ENCODE measurements at regions not wholly inside any gene's neighbourhood (a gene's known extent, or its start where the extent isn't known, plus 50 kb on each side); places are given as distances from the start of the nearest gene placed in this dataset.
"Not testable (repeated sequence)": the region's sequence is repeated elsewhere in the genome, so short reads cannot be mapped to it uniquely, and the experiment has no call there.

GRCh38 chr13:74555276-74555625 lies 421.0 kb upstream of the KLF12 start:
- Histone ChIP-seq H3K4me3 (ENCODE audit: insufficient read depth, low read length, poor library complexity, severe bottlenecking) (no peak overlapping the region), H3K9me3 (ENCODE audit: insufficient read depth, low read length) (no peaks in the 10 kb centered on the region), H3K27me3 (ENCODE audit: low read length) (no peaks in the 10 kb centered on the region), H4K20me1 (ENCODE audit: low read depth, low read length) (no peaks in the 10 kb centered on the region), H3K79me2 (ENCODE audit: insufficient read depth, low read length) (no peaks in the 10 kb centered on the region), H3F3A (ENCODE audit: insufficient read depth) (no peaks in the 10 kb centered on the region), H3K9ac (ENCODE audit: low read length) (no peak overlapping the region), H3K27ac (ENCODE audit: low read depth, low read length) (no peak overlapping the region), H3K9me2 (replicated peaks; ENCODE audit: insufficient read depth, low read length) (no peaks in the 10 kb centered on the region), H3K36me3 (ENCODE audit: low read length) (no peaks in the 10 kb centered on the region), H2AFZ (ENCODE audit: low read depth, low read length, severe bottlenecking) (no peak overlapping the region), H3K4me2 (ENCODE audit: low read depth, low read length, poor library complexity, severe bottlenecking) (no peak overlapping the region)
- TF ChIP-seq EZH2phosphoT487 (conservative IDR thresholded peaks at IDR 0.05; ENCODE audit: low read length) (no peak), CTCF (IDR thresholded peaks at IDR 0.05; ENCODE audit: insufficient read depth, low read length, poor library complexity, severe bottlenecking) (no peak)

- no peak overlapping the region for H3K27ac ChIP-seq (ENCODE audit: low read depth, low read length)
- no peak overlapping the region for H3K9ac ChIP-seq (ENCODE audit: low read length)
- no peaks in the 10 kb centered on the region for H3F3A ChIP-seq (ENCODE audit: insufficient read depth)
- no peak overlapping the region for H3K4me3 ChIP-seq (ENCODE audit: insufficient read depth, low read length, poor library complexity, severe bottlenecking)
- H3K27me3 ChIP-seq (ENCODE audit: low read length): no peaks in the 10 kb centered on the region
- no peaks in the 10 kb centered on the region for H3K9me2 ChIP-seq (replicated peaks; ENCODE audit: insufficient read depth, low read length)
- TF ChIP-seq CTCF (IDR thresholded peaks at IDR 0.05; ENCODE audit: insufficient read depth, low read length, poor library complexity, severe bottlenecking): no peak
- no peak for TF ChIP-seq EZH2phosphoT487 (conservative IDR thresholded peaks at IDR 0.05; ENCODE audit: low read length)
- H3K4me2 ChIP-seq (ENCODE audit: low read depth, low read length, poor library complexity, severe bottlenecking): no peak overlapping the region
- H3K79me2 ChIP-seq (ENCODE audit: insufficient read depth, low read length): no peaks in the 10 kb centered on the region
- no peak overlapping the region for H2AFZ ChIP-seq (ENCODE audit: low read depth, low read length, severe bottlenecking)
- no peaks in the 10 kb centered on the region for H3K36me3 ChIP-seq (ENCODE audit: low read length)
- H4K20me1 ChIP-seq (ENCODE audit: low read depth, low read length): no peaks in the 10 kb centered on the region
- H3K9me3 ChIP-seq (ENCODE audit: insufficient read depth, low read length): no peaks in the 10 kb centered on the region
Observed at GRCh38 chr13:74554569-74555275, 420.5 kb upstream of the KLF12 start.

DNA sequence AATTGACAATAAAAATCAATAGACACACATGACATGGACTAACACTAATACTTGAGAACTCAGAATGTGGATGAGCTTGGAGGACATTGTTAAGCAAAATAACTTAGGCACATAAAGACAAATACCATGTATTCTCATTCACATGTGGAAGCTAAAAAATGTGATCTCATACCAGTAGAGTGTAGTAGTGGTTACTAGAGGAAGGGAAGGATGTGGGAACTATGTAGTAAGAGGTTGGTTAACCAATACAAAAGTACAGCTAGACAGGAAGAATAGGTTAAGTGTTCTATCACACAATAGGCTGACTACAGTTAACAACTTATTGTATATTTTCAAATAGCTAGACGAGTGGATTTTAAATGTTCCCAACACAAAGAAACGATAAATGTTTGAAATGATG lies 415.8 kb upstream of the KLF12 start:
- Histone ChIP-seq H3K4me2 (ENCODE audit: low read depth, low read length, poor library complexity, severe bottlenecking) (no peak overlapping the region), H3K4me3 (ENCODE audit: insufficient read depth, low read length, poor library complexity, severe bottlenecking) (no peak overlapping the region), H4K20me1 (ENCODE audit: low read depth, low read length) (no peaks in the 10 kb centered on the region), H3K9me2 (replicated peaks; ENCODE audit: insufficient read depth, low read length) (no peaks in the 10 kb centered on the region), H3K27ac (ENCODE audit: low read depth, low read length) (no peak overlapping the region), H3K79me2 (ENCODE audit: insufficient read depth, low read length) (no peaks in the 10 kb centered on the region), H3K27me3 (ENCODE audit: low read length) (no peaks in the 10 kb centered on the region), H2AFZ (ENCODE audit: low read depth, low read length, severe bottlenecking) (no peak overlapping the region), H3K36me3 (ENCODE audit: low read length) (no peaks in the 10 kb centered on the region), H3F3A (ENCODE audit: insufficient read depth) (no peaks in the 10 kb centered on the region), H3K9me3 (ENCODE audit: insufficient read depth, low read length) (no peaks in the 10 kb centered on the region), H3K9ac (ENCODE audit: low read length) (no peak overlapping the region)
- TF ChIP-seq CTCF (IDR thresholded peaks at IDR 0.05; ENCODE audit: insufficient read depth, low read length, poor library complexity, severe bottlenecking) (no peak), EZH2phosphoT487 (conservative IDR thresholded peaks at IDR 0.05; ENCODE audit: low read length) (no peak)

DNA sequence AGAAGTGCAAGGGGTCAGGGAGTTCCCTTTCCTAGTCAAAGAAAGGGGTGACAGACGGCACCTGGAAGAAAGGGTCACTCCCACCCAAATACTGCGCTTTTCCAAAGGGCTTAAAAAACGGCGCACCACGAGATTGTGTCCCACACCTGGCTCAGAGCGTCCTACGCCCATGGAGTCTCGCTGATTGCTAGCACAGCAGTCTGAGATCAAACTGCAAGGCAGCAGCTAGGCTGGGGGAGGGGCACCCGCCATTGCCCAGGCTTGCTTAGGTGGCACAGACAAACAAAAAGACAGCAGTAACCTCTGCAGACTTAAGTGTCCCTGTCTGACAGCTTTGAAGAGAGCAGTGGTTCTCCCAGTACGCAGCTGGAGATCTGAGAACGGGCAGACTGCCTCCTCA lies 402.4 kb upstream of the KLF12 start:
- H3K9ac ChIP-seq (ENCODE audit: low read length); H3K9me3 ChIP-seq (ENCODE audit: insufficient read depth, low read length); H3K79me2 ChIP-seq (ENCODE audit: insufficient read depth, low read length); H3K9me2 ChIP-seq (replicated peaks; ENCODE audit: insufficient read depth, low read length); H3K36me3 ChIP-seq (ENCODE audit: low read length); H3F3A ChIP-seq (ENCODE audit: insufficient read depth); H3K4me3 ChIP-seq (ENCODE audit: insufficient read depth, low read length, poor library complexity, severe bottlenecking); H3K4me2 ChIP-seq (ENCODE audit: low read depth, low read length, poor library complexity, severe bottlenecking); H3K27ac ChIP-seq (ENCODE audit: low read depth, low read length); H3K27me3 ChIP-seq (ENCODE audit: low read length); H2AFZ ChIP-seq (ENCODE audit: low read depth, low read length, severe bottlenecking); H4K20me1 ChIP-seq (ENCODE audit: low read depth, low read length): not testable (repeated sequence)

Data from SU-DHL-6 (cell line).